ENCODE measurements at regions not wholly inside any gene's neighbourhood (a gene's known extent, or its start where the extent isn't known, plus 50 kb on each side); places are given as distances from the start of the nearest gene placed in this dataset.
A peak's percentile ranks its signal among the peaks of the same experiment; 100 is the strongest.

- Histone ChIP-seq H3K9me3 (ENCODE audit: control insufficient read depth in 5 of 5, low read length in 5 of 5) (no peaks in the 10 kb centered on the region), H3K36me3 (ENCODE audit: control insufficient read depth in 5 of 5, insufficient read depth in 5 of 5, low read length in 5 of 5) (no peaks in the 10 kb centered on the region), H3K9ac (ENCODE audit: low read length in 5 of 5) (no peak overlapping the region), H3K4me3 (ENCODE audit: low read depth in 1 of 5, low read length in 5 of 5) (no peak overlapping the region), H3K27me3 (ENCODE audit: control insufficient read depth in 5 of 5, insufficient read depth in 4 of 5, low read length in 5 of 5) (no peaks in the 10 kb centered on the region), H3K27ac (ENCODE audit: low read depth, low read length) (no peak overlapping the region), H3K4me1 (ENCODE audit: control insufficient read depth in 5 of 5, insufficient read depth in 5 of 5, low read length in 5 of 5) (peaks cover 4 to 29% (median 23%) of the 10 kb centered on the region in 5 donors)
Measured at GRCh38 chr14:49984424-49984823, 91.5 kb downstream of the ARF6 start.

GRCh38 chr14:49986343-49987014 is 93.6 kb downstream of the ARF6 start:
- Histone ChIP-seq H3K4me1 (ENCODE audit: control insufficient read depth in 5 of 5, insufficient read depth in 5 of 5, low read length in 5 of 5) (peaks cover 4 to 29% (median 23%) of the 10 kb centered on the region in 5 donors), H3K27ac (ENCODE audit: low read depth, low read length) (peak overlapping the region; percentile 72), H3K9ac (ENCODE audit: low read length in 5 of 5) (peak overlapping the region in 1 of 5 donors; percentile 33), H3K9me3 (ENCODE audit: control insufficient read depth in 5 of 5, low read length in 5 of 5) (no peaks in the 10 kb centered on the region), H3K4me3 (ENCODE audit: low read depth in 1 of 5, low read length in 5 of 5) (peak overlapping the region in 4 of 5 donors; percentile 2 to 33 (median 15)), H3K27me3 (ENCODE audit: control insufficient read depth in 5 of 5, insufficient read depth in 4 of 5, low read length in 5 of 5) (no peaks in the 10 kb centered on the region), H3K36me3 (ENCODE audit: control insufficient read depth in 5 of 5, insufficient read depth in 5 of 5, low read length in 5 of 5) (no peaks in the 10 kb centered on the region)

GRCh38 chr14:49988080-49988990 is 95.5 kb downstream of the ARF6 start:
- Histone ChIP-seq H3K4me1 (ENCODE audit: control insufficient read depth in 5 of 5, insufficient read depth in 5 of 5, low read length in 5 of 5) (peaks cover 4 to 21% (median 14%) of the 10 kb centered on the region in 5 donors), H3K9ac (ENCODE audit: low read length in 5 of 5) (no peak overlapping the region), H3K27ac (ENCODE audit: low read depth, low read length) (peak overlapping the region; percentile 62), H3K27me3 (ENCODE audit: control insufficient read depth in 5 of 5, insufficient read depth in 4 of 5, low read length in 5 of 5) (no peaks in the 10 kb centered on the region), H3K4me3 (ENCODE audit: low read depth in 1 of 5, low read length in 5 of 5) (no peak overlapping the region), H3K9me3 (ENCODE audit: control insufficient read depth in 5 of 5, low read length in 5 of 5) (no peaks in the 10 kb centered on the region), H3K36me3 (ENCODE audit: control insufficient read depth in 5 of 5, insufficient read depth in 5 of 5, low read length in 5 of 5) (no peaks in the 10 kb centered on the region)

GRCh38 chr14:49989966-49990365 is 97.1 kb downstream of the ARF6 start:
- H3K4me3 ChIP-seq (ENCODE audit: low read depth in 1 of 5, low read length in 5 of 5): no peak overlapping the region
- H3K9me3 ChIP-seq (ENCODE audit: control insufficient read depth in 5 of 5, low read length in 5 of 5): no peaks in the 10 kb centered on the region
- H3K4me1 ChIP-seq (ENCODE audit: control insufficient read depth in 5 of 5, insufficient read depth in 5 of 5, low read length in 5 of 5): peaks cover 4 to 26% (median 14%) of the 10 kb centered on the region in 5 donors
- no peaks in the 10 kb centered on the region for H3K36me3 ChIP-seq (ENCODE audit: control insufficient read depth in 5 of 5, insufficient read depth in 5 of 5, low read length in 5 of 5)
- H3K9ac ChIP-seq (ENCODE audit: low read length in 5 of 5): no peak overlapping the region
- H3K27ac ChIP-seq (ENCODE audit: low read depth, low read length): no peak overlapping the region
- H3K27me3 ChIP-seq (ENCODE audit: control insufficient read depth in 5 of 5, insufficient read depth in 4 of 5, low read length in 5 of 5): no peaks in the 10 kb centered on the region

GRCh38 chr14:49991491-49991890 is 98.6 kb downstream of the ARF6 start:
- H3K27ac ChIP-seq (ENCODE audit: low read depth, low read length): no peak overlapping the region
- no peak overlapping the region for H3K4me3 ChIP-seq (ENCODE audit: low read depth in 1 of 5, low read length in 5 of 5)
- H3K36me3 ChIP-seq (ENCODE audit: control insufficient read depth in 5 of 5, insufficient read depth in 5 of 5, low read length in 5 of 5): no peaks in the 10 kb centered on the region
- H3K9ac ChIP-seq (ENCODE audit: low read length in 5 of 5): no peak overlapping the region
- H3K27me3 ChIP-seq (ENCODE audit: control insufficient read depth in 5 of 5, insufficient read depth in 4 of 5, low read length in 5 of 5): no peaks in the 10 kb centered on the region
- no peaks in the 10 kb centered on the region for H3K9me3 ChIP-seq (ENCODE audit: control insufficient read depth in 5 of 5, low read length in 5 of 5)
- H3K4me1 ChIP-seq (ENCODE audit: control insufficient read depth in 5 of 5, insufficient read depth in 5 of 5, low read length in 5 of 5): peaks cover 4 to 28% (median 11%) of the 10 kb centered on the region in 5 donors

- Histone ChIP-seq H3K9me3 (ENCODE audit: control insufficient read depth in 5 of 5, low read length in 5 of 5) (no peaks in the 10 kb centered on the region), H3K27me3 (ENCODE audit: control insufficient read depth in 5 of 5, insufficient read depth in 4 of 5, low read length in 5 of 5) (no peaks in the 10 kb centered on the region), H3K9ac (ENCODE audit: low read length in 5 of 5) (no peak overlapping the region), H3K36me3 (ENCODE audit: control insufficient read depth in 5 of 5, insufficient read depth in 5 of 5, low read length in 5 of 5) (no peaks in the 10 kb centered on the region), H3K27ac (ENCODE audit: low read depth, low read length) (no peak overlapping the region), H3K4me3 (ENCODE audit: low read depth in 1 of 5, low read length in 5 of 5) (no peak overlapping the region), H3K4me1 (ENCODE audit: control insufficient read depth in 5 of 5, insufficient read depth in 5 of 5, low read length in 5 of 5) (peaks cover 4 to 23% (median 6%) of the 10 kb centered on the region in 5 donors)
Measured at GRCh38 chr14:49992036-49992435, 99.2 kb downstream of the ARF6 start.

- H3K27ac ChIP-seq (ENCODE audit: low read depth, low read length): no peak overlapping the region
- no peaks in the 10 kb centered on the region for H3K9me3 ChIP-seq (ENCODE audit: control insufficient read depth in 5 of 5, low read length in 5 of 5)
- H3K9ac ChIP-seq (ENCODE audit: low read length in 5 of 5): no peak overlapping the region
- H3K4me1 ChIP-seq (ENCODE audit: control insufficient read depth in 5 of 5, insufficient read depth in 5 of 5, low read length in 5 of 5): peaks cover under 1 to 19% (median 4%) of the 10 kb centered on the region in 5 donors
- no peak overlapping the region for H3K4me3 ChIP-seq (ENCODE audit: low read depth in 1 of 5, low read length in 5 of 5)
- H3K36me3 ChIP-seq (ENCODE audit: control insufficient read depth in 5 of 5, insufficient read depth in 5 of 5, low read length in 5 of 5): no peaks in the 10 kb centered on the region
- no peaks in the 10 kb centered on the region for H3K27me3 ChIP-seq (ENCODE audit: control insufficient read depth in 5 of 5, insufficient read depth in 4 of 5, low read length in 5 of 5)
Measured at GRCh38 chr14:49992448-49992847, 99.6 kb downstream of the ARF6 start.

GRCh38 chr14:49992901-49993339 is 100.0 kb downstream of the ARF6 start:
- Histone ChIP-seq H3K36me3 (ENCODE audit: control insufficient read depth in 5 of 5, insufficient read depth in 5 of 5, low read length in 5 of 5) (no peaks in the 10 kb centered on the region), H3K27me3 (ENCODE audit: control insufficient read depth in 5 of 5, insufficient read depth in 4 of 5, low read length in 5 of 5) (no peaks in the 10 kb centered on the region), H3K27ac (ENCODE audit: low read depth, low read length) (no peak overlapping the region), H3K9me3 (ENCODE audit: control insufficient read depth in 5 of 5, low read length in 5 of 5) (no peaks in the 10 kb centered on the region), H3K9ac (ENCODE audit: low read length in 5 of 5) (no peak overlapping the region), H3K4me1 (ENCODE audit: control insufficient read depth in 5 of 5, insufficient read depth in 5 of 5, low read length in 5 of 5) (peaks cover 0 to 16% (median 4%) of the 10 kb centered on the region in 5 donors), H3K4me3 (ENCODE audit: low read depth in 1 of 5, low read length in 5 of 5) (no peak overlapping the region)

GRCh38 chr14:49993565-49993964 is 100.7 kb downstream of the ARF6 start:
- Histone ChIP-seq H3K27ac (ENCODE audit: low read depth, low read length) (no peak overlapping the region), H3K4me3 (ENCODE audit: low read depth in 1 of 5, low read length in 5 of 5) (no peak overlapping the region), H3K9ac (ENCODE audit: low read length in 5 of 5) (no peak overlapping the region), H3K36me3 (ENCODE audit: control insufficient read depth in 5 of 5, insufficient read depth in 5 of 5, low read length in 5 of 5) (no peaks in the 10 kb centered on the region), H3K9me3 (ENCODE audit: control insufficient read depth in 5 of 5, low read length in 5 of 5) (no peaks in the 10 kb centered on the region), H3K4me1 (ENCODE audit: control insufficient read depth in 5 of 5, insufficient read depth in 5 of 5, low read length in 5 of 5) (peaks cover 0 to 13% (median 0%) of the 10 kb centered on the region in 5 donors), H3K27me3 (ENCODE audit: control insufficient read depth in 5 of 5, insufficient read depth in 4 of 5, low read length in 5 of 5) (no peaks in the 10 kb centered on the region)

- no peak overlapping the region for H3K27ac ChIP-seq (ENCODE audit: low read depth, low read length)
- no peaks in the 10 kb centered on the region for H3K27me3 ChIP-seq (ENCODE audit: control insufficient read depth in 5 of 5, insufficient read depth in 4 of 5, low read length in 5 of 5)
- H3K4me1 ChIP-seq (ENCODE audit: control insufficient read depth in 5 of 5, insufficient read depth in 5 of 5, low read length in 5 of 5): peaks cover 0 to 24% (median 14%) of the 10 kb centered on the region in 5 donors
- H3K4me3 ChIP-seq (ENCODE audit: low read depth in 1 of 5, low read length in 5 of 5): no peak overlapping the region
- H3K36me3 ChIP-seq (ENCODE audit: control insufficient read depth in 5 of 5, insufficient read depth in 5 of 5, low read length in 5 of 5): no peaks in the 10 kb centered on the region
- H3K9me3 ChIP-seq (ENCODE audit: control insufficient read depth in 5 of 5, low read length in 5 of 5): no peaks in the 10 kb centered on the region
- H3K9ac ChIP-seq (ENCODE audit: low read length in 5 of 5): no peak overlapping the region
Measured at GRCh38 chr14:49994951-49995561, 102.2 kb downstream of the ARF6 start.

Measured in subcutaneous abdominal adipose tissue (tissue), 5 donors.